ENCODE measurements at regions not wholly inside any gene's neighbourhood (a gene's known extent, or its start where the extent isn't known, plus 50 kb on each side); places are given as distances from the start of the nearest gene placed in this dataset.

DNA sequence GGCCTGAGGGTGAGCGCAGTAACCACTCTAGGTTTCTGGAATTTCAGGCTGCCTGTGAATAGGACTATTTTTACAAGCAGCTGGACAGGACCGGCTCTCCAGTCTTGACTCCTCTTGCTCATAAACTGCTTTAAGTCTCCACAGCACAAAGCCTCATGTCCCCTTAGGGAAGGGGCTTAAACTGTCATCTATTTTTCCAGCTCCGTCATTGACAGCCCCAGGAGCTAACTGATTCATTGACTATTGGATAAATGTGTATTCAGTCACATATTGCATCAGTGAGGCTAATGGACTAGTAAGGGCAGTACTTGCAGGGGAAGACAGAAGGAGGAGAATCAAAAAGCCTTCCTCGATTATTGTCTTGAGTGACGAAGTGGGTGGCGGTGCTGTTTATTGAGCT lies 719.4 kb upstream of the ADAMTS16 start:
- POLR2A ChIA-PET: no interaction called here
- no peak overlapping the region for H3K4me2 ChIP-seq
- CTCF ChIA-PET: interaction anchor here (0.5 kb wide), 1 partner anchor 31 kb away, joined by 3 read pairs; no protein-coding TSS in a partner anchor
- FAIRE-seq (no peak), ATAC-seq (no peak), DNase-seq (ENCODE audit: low read depth in 1 of 2, low spot score in 1 of 2) (no peak)
- H3K27ac ChIP-seq: no peak overlapping the region
- no peaks in the 10 kb centered on the region for H3K9me3 ChIP-seq
- 29% methylated on average over 6 of the region's 6 CpGs for WGBS (ENCODE audit: missing lambda C conversion rate)
- TF ChIP-seq NFE2L2 (conservative IDR thresholded peaks at IDR 0.05; ENCODE audit: low read length) (no peak), KDM5A (IDR thresholded peaks at IDR 0.05) (no peak), CBX8 (IDR thresholded peaks at IDR 0.05) (no peak), MAFK (IDR thresholded peaks at IDR 0.05; ENCODE audit: partially characterized antibody) (no peak), RCOR1 (IDR thresholded peaks at IDR 0.05; ENCODE audit: low read depth, low read length) (no peak), EHMT2 (IDR thresholded peaks at IDR 0.05; ENCODE audit: low read depth) (no peak), CHD2 (IDR thresholded peaks at IDR 0.05; ENCODE audit: low read length, partially characterized antibody) (no peak), FOSB (CRISPR knock-in tag; IDR thresholded peaks at IDR 0.05) (no peak), CEBPB (IDR thresholded peaks at IDR 0.05) (no peak), RARB (CRISPR knock-in tag; IDR thresholded peaks at IDR 0.05) (no peak)
- TF ChIP-seq, protein P1, sequence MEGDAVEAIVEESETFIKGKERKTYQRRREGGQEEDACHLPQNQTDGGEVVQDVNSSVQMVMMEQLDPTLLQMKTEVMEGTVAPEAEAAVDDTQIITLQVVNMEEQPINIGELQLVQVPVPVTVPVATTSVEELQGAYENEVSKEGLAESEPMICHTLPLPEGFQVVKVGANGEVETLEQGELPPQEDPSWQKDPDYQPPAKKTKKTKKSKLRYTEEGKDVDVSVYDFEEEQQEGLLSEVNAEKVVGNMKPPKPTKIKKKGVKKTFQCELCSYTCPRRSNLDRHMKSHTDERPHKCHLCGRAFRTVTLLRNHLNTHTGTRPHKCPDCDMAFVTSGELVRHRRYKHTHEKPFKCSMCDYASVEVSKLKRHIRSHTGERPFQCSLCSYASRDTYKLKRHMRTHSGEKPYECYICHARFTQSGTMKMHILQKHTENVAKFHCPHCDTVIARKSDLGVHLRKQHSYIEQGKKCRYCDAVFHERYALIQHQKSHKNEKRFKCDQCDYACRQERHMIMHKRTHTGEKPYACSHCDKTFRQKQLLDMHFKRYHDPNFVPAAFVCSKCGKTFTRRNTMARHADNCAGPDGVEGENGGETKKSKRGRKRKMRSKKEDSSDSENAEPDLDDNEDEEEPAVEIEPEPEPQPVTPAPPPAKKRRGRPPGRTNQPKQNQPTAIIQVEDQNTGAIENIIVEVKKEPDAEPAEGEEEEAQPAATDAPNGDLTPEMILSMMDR (IDR thresholded peaks at IDR 0.05): no peak
- TF ChIP-seq, protein P2, sequence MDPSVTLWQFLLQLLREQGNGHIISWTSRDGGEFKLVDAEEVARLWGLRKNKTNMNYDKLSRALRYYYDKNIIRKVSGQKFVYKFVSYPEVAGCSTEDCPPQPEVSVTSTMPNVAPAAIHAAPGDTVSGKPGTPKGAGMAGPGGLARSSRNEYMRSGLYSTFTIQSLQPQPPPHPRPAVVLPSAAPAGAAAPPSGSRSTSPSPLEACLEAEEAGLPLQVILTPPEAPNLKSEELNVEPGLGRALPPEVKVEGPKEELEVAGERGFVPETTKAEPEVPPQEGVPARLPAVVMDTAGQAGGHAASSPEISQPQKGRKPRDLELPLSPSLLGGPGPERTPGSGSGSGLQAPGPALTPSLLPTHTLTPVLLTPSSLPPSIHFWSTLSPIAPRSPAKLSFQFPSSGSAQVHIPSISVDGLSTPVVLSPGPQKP (IDR thresholded peaks at IDR 0.05; ENCODE audit: low read depth, low read length): no peak
- TF ChIP-seq, protein P3, sequence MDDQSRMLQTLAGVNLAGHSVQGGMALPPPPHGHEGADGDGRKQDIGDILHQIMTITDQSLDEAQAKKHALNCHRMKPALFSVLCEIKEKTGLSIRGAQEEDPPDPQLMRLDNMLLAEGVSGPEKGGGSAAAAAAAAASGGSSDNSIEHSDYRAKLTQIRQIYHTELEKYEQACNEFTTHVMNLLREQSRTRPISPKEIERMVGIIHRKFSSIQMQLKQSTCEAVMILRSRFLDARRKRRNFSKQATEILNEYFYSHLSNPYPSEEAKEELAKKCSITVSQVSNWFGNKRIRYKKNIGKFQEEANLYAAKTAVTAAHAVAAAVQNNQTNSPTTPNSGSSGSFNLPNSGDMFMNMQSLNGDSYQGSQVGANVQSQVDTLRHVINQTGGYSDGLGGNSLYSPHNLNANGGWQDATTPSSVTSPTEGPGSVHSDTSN (IDR thresholded peaks at IDR 0.05): no peak
- no peak overlapping the region for H3K4me3 ChIP-seq
- H3K4me1 ChIP-seq: no peaks in the 10 kb centered on the region

DNA sequence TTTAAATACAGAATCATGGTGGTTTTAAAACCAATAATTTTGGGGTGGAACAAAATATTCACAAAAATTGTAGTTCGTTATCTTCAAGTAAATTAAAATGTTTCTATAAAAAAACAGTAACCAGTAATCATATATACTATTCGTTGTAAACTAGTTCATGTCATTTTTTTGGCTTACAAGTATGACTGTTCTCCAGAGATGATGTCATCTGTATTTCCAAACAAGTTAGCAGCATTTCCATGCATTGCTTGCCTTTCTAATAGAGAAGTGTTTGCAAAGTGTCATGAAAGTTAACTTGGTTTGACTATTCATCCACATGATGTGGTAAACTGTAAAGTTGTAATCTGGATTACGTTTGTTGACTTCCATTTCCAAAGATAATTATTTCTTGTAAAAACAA lies 717.9 kb upstream of the ADAMTS16 start:
- Histone ChIP-seq H3K4me2 (no peak overlapping the region), H3K4me3 (no peak overlapping the region), H3K4me1 (no peaks in the 10 kb centered on the region), H3K9me3 (no peaks in the 10 kb centered on the region), H3K27ac (no peak overlapping the region)
- POLR2A ChIA-PET: no interaction called here
- FAIRE-seq (no peak), ATAC-seq (no peak), DNase-seq (ENCODE audit: low read depth in 1 of 2, low spot score in 1 of 2) (no peak)
- TF ChIP-seq FOSB (CRISPR knock-in tag; IDR thresholded peaks at IDR 0.05): no peak
- no peak for TF ChIP-seq MAFK (IDR thresholded peaks at IDR 0.05; ENCODE audit: partially characterized antibody)
- TF ChIP-seq, protein P4, sequence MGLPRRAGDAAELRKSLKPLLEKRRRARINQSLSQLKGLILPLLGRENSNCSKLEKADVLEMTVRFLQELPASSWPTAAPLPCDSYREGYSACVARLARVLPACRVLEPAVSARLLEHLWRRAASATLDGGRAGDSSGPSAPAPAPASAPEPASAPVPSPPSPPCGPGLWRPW (IDR thresholded peaks at IDR 0.05): no peak
- no peak for TF ChIP-seq EP300 (IDR thresholded peaks at IDR 0.05)
- no peak for TF ChIP-seq SREBF2 (IDR thresholded peaks at IDR 0.05)
- TF ChIP-seq, protein P3 (IDR thresholded peaks at IDR 0.05): no peak
- no peak for TF ChIP-seq SMC3 (IDR thresholded peaks at IDR 0.05)
- TF ChIP-seq ZSCAN20 (CRISPR knock-in tag; IDR thresholded peaks at IDR 0.05): no peak
- TF ChIP-seq CHD2 (IDR thresholded peaks at IDR 0.05; ENCODE audit: low read length, partially characterized antibody): no peak
- TF ChIP-seq, protein P2 (IDR thresholded peaks at IDR 0.05; ENCODE audit: low read depth, low read length): no peak
- TF ChIP-seq RCOR1 (IDR thresholded peaks at IDR 0.05; ENCODE audit: low read depth, low read length): no peak
- TF ChIP-seq HOXB5 (CRISPR knock-in tag; IDR thresholded peaks at IDR 0.05): no peak
- no peak for TF ChIP-seq RAD21 (conservative IDR thresholded peaks at IDR 0.05 in 1 of 2, IDR thresholded peaks at IDR 0.05 in 1 of 2)
- no peak for TF ChIP-seq RARB (CRISPR knock-in tag; IDR thresholded peaks at IDR 0.05)
- 0% methylated on average over 3 of the region's 3 CpGs for WGBS (ENCODE audit: missing lambda C conversion rate)
- CTCF ChIA-PET: interaction anchor here (0.5 to 1.5 kb wide), 2 partner anchors 22 to 1654 kb away, joined by 3 to 4 read pairs; no protein-coding TSS in a partner anchor
